ENCODE measurements at regions not wholly inside any gene's neighbourhood (a gene's known extent, or its start where the extent isn't known, plus 50 kb on each side); places are given as distances from the start of the nearest gene placed in this dataset.

DNA sequence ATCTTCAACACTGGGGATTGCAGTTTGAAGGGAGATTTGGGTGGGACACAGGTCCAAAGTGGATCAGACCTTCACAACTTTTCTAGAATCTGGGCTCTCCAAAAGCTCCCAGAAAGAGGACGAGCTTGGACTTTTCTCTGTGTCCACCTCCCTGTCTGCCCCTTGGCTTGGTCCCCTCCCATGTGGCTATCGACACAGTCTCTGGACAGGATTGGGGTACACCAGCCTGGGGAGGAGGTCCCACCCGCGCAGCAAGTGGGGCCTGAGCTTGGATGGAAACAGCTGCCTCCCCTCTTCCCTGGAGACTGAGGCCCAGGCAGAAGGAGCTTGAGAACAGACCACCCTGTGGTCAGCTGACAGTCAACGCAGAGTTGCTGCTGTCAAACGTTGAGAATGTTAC, 84.6 kb upstream of the FCN1 start:
- TF ChIP-seq JUNB (IDR thresholded peaks at IDR 0.05), result no peak
- TF ChIP-seq, protein P1, sequence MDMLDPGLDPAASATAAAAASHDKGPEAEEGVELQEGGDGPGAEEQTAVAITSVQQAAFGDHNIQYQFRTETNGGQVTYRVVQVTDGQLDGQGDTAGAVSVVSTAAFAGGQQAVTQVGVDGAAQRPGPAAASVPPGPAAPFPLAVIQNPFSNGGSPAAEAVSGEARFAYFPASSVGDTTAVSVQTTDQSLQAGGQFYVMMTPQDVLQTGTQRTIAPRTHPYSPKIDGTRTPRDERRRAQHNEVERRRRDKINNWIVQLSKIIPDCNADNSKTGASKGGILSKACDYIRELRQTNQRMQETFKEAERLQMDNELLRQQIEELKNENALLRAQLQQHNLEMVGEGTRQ (IDR thresholded peaks at IDR 0.05), result no peak
- TF ChIP-seq, protein P2, sequence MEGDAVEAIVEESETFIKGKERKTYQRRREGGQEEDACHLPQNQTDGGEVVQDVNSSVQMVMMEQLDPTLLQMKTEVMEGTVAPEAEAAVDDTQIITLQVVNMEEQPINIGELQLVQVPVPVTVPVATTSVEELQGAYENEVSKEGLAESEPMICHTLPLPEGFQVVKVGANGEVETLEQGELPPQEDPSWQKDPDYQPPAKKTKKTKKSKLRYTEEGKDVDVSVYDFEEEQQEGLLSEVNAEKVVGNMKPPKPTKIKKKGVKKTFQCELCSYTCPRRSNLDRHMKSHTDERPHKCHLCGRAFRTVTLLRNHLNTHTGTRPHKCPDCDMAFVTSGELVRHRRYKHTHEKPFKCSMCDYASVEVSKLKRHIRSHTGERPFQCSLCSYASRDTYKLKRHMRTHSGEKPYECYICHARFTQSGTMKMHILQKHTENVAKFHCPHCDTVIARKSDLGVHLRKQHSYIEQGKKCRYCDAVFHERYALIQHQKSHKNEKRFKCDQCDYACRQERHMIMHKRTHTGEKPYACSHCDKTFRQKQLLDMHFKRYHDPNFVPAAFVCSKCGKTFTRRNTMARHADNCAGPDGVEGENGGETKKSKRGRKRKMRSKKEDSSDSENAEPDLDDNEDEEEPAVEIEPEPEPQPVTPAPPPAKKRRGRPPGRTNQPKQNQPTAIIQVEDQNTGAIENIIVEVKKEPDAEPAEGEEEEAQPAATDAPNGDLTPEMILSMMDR (IDR thresholded peaks at IDR 0.05), result no peak
- no peak for TF ChIP-seq SMC3 (IDR thresholded peaks at IDR 0.05)

All from A549 (cell line).